ENCODE measurements at regions not wholly inside any gene's neighbourhood (a gene's known extent, or its start where the extent isn't known, plus 50 kb on each side); places are given as distances from the start of the nearest gene placed in this dataset.

GRCh38 chr6:8642854-8643253 lies 207.5 kb upstream of the SLC35B3 start:
- H3K27ac ChIP-seq (ENCODE audit: low read length): no peak overlapping the region
- no peaks in the 10 kb centered on the region for H3K36me3 ChIP-seq (ENCODE audit: control insufficient read depth, low read depth, low read length)
- no peak overlapping the region for H3K4me3 ChIP-seq (ENCODE audit: low read length)
- no peaks in the 10 kb centered on the region for H3K9me3 ChIP-seq (ENCODE audit: control insufficient read depth, low read depth, low read length)
- H3K27me3 ChIP-seq (ENCODE audit: control insufficient read depth, insufficient read depth, low read length): no peaks in the 10 kb centered on the region
- H3K4me1 ChIP-seq (ENCODE audit: control insufficient read depth, low read depth, low read length): no peaks in the 10 kb centered on the region
- H3K9ac ChIP-seq (ENCODE audit: low read length): no peak overlapping the region

GRCh38 chr6:8642131-8642530 lies 206.8 kb upstream of the SLC35B3 start:
- Histone ChIP-seq H3K27ac (ENCODE audit: low read length) (no peak overlapping the region), H3K27me3 (ENCODE audit: control insufficient read depth, insufficient read depth, low read length) (no peaks in the 10 kb centered on the region), H3K9me3 (ENCODE audit: control insufficient read depth, low read depth, low read length) (no peaks in the 10 kb centered on the region), H3K4me3 (ENCODE audit: low read length) (no peak overlapping the region), H3K9ac (ENCODE audit: low read length) (no peak overlapping the region), H3K36me3 (ENCODE audit: control insufficient read depth, low read depth, low read length) (no peaks in the 10 kb centered on the region), H3K4me1 (ENCODE audit: control insufficient read depth, low read depth, low read length) (no peaks in the 10 kb centered on the region)

- Histone ChIP-seq H3K9ac (ENCODE audit: low read length) (no peak overlapping the region), H3K9me3 (ENCODE audit: control insufficient read depth, low read depth, low read length) (no peaks in the 10 kb centered on the region), H3K27me3 (ENCODE audit: control insufficient read depth, insufficient read depth, low read length) (no peaks in the 10 kb centered on the region), H3K36me3 (ENCODE audit: control insufficient read depth, low read depth, low read length) (no peaks in the 10 kb centered on the region), H3K4me1 (ENCODE audit: control insufficient read depth, low read depth, low read length) (no peaks in the 10 kb centered on the region), H3K4me3 (ENCODE audit: low read length) (no peak overlapping the region), H3K27ac (ENCODE audit: low read length) (no peak overlapping the region)
Observed at GRCh38 chr6:8639928-8640649, 204.7 kb upstream of the SLC35B3 start.

DNA sequence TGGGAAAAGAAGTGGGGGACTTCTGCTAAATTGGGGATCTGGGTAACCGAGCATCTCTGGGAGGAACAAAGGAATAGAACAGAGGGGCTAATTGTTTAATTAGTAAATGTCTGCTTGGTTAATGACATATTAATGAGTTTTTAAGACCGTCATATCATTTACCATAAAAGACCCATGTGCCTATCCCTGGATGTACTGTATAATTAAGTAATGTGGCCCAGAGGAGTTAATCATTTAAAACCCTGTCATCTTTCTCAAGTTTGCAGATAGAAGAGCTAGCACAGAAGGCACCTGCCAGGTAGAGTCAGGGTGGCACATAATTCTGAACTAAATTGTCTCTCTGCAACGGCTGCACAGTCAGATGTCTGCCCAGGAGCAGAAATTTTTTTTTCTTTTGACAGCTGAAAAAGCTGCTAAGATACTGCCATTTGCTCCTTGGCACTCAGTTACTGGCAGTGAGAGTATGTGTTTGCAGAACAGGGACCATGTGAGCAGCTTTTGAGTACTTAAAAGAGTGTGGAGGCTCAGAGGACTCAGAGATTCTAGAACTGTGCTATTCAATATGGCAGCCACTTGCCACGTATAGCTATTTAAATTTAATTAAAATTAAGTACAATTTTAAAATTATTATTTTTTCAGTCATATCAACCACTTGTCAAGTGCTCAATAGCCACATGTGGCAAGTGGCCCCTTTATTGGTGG lies 202.7 kb upstream of the SLC35B3 start:
- no peaks in the 10 kb centered on the region for H3K36me3 ChIP-seq (ENCODE audit: control insufficient read depth, low read depth, low read length)
- H3K4me3 ChIP-seq (ENCODE audit: low read length): no peak overlapping the region
- H3K4me1 ChIP-seq (ENCODE audit: control insufficient read depth, low read depth, low read length): no peaks in the 10 kb centered on the region
- H3K9me3 ChIP-seq (ENCODE audit: control insufficient read depth, low read depth, low read length): no peaks in the 10 kb centered on the region
- H3K9ac ChIP-seq (ENCODE audit: low read length): no peak overlapping the region
- H3K27me3 ChIP-seq (ENCODE audit: control insufficient read depth, insufficient read depth, low read length): no peaks in the 10 kb centered on the region
- H3K27ac ChIP-seq (ENCODE audit: low read length): no peak overlapping the region

- Histone ChIP-seq H3K27me3 (ENCODE audit: control insufficient read depth, insufficient read depth, low read length) (no peaks in the 10 kb centered on the region), H3K27ac (ENCODE audit: low read length) (no peak overlapping the region), H3K4me1 (ENCODE audit: control insufficient read depth, low read depth, low read length) (no peaks in the 10 kb centered on the region), H3K36me3 (ENCODE audit: control insufficient read depth, low read depth, low read length) (no peaks in the 10 kb centered on the region), H3K9me3 (ENCODE audit: control insufficient read depth, low read depth, low read length) (no peaks in the 10 kb centered on the region), H3K9ac (ENCODE audit: low read length) (no peak overlapping the region), H3K4me3 (ENCODE audit: low read length) (no peak overlapping the region)
Observed at GRCh38 chr6:8633762-8634161, 198.4 kb upstream of the SLC35B3 start.

- Histone ChIP-seq H3K9me3 (ENCODE audit: control insufficient read depth, low read depth, low read length) (no peaks in the 10 kb centered on the region), H3K9ac (ENCODE audit: low read length) (no peak overlapping the region), H3K27ac (ENCODE audit: low read length) (no peak overlapping the region), H3K36me3 (ENCODE audit: control insufficient read depth, low read depth, low read length) (no peaks in the 10 kb centered on the region), H3K4me1 (ENCODE audit: control insufficient read depth, low read depth, low read length) (no peaks in the 10 kb centered on the region), H3K4me3 (ENCODE audit: low read length) (no peak overlapping the region), H3K27me3 (ENCODE audit: control insufficient read depth, insufficient read depth, low read length) (no peaks in the 10 kb centered on the region)
Observed at GRCh38 chr6:8628736-8629135, 193.4 kb upstream of the SLC35B3 start.

DNA sequence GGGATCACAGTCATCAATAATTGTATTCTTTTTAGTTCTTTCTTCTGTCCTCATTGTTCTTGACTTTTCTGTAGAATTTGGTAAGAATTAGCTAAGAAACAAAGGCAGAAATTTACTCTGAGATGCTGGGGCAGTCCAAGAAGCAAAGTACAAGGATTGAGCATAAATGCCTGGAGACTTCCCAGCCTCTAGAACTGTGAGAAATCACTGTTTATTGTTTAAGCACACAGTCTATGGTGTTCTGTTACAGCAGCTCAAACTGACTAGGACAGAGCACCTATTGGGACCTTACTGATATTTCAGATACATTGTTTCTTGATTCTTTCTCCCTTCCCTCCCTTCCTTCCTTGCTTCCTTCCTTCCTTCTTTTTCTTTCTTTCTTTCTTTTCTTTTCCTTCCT lies 192.7 kb upstream of the SLC35B3 start:
- Histone ChIP-seq H3K4me3 (ENCODE audit: low read length) (no peak overlapping the region), H3K4me1 (ENCODE audit: control insufficient read depth, low read depth, low read length) (no peaks in the 10 kb centered on the region), H3K27me3 (ENCODE audit: control insufficient read depth, insufficient read depth, low read length) (no peaks in the 10 kb centered on the region), H3K9ac (ENCODE audit: low read length) (no peak overlapping the region), H3K27ac (ENCODE audit: low read length) (no peak overlapping the region), H3K36me3 (ENCODE audit: control insufficient read depth, low read depth, low read length) (no peaks in the 10 kb centered on the region), H3K9me3 (ENCODE audit: control insufficient read depth, low read depth, low read length) (no peaks in the 10 kb centered on the region)

DNA sequence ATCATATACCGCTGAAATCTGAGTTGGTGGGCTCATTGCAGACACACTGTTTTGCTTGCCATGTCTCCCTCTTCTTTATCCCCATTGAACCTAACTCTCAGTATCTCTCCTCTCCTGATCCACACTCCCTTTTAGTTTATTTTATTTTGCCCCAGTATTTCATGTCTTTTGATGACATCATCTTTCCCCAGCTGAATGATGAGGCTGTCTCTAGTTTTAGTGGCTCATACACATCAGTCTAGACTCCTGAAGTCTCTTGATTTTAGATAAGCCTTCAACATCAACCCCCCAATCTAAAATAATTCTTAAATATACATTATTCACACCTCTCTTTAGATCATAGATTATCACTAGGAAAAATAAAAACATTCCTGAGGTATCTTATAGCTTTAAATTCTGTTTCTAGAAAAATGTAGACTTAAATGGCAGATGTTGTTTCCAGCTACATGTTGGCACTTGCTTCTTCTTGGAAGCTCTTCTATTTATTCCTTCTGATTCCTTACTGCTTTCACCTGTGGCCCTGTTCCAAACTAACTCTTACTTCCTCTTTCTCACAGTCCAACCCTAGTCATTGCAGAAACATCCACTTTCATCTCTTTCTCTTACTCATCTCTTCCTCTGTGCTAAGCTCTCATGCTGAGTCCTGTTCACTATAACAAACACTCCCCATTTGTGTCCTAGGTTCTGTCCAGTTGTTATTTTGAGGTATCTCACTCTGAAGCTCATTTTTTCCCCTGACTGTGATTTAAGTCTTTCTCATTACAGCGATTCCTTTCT lies 191.9 kb upstream of the SLC35B3 start:
- Histone ChIP-seq H3K4me3 (ENCODE audit: low read length) (no peak overlapping the region), H3K36me3 (ENCODE audit: control insufficient read depth, low read depth, low read length) (no peaks in the 10 kb centered on the region), H3K27me3 (ENCODE audit: control insufficient read depth, insufficient read depth, low read length) (no peaks in the 10 kb centered on the region), H3K4me1 (ENCODE audit: control insufficient read depth, low read depth, low read length) (no peaks in the 10 kb centered on the region), H3K27ac (ENCODE audit: low read length) (no peak overlapping the region), H3K9ac (ENCODE audit: low read length) (no peak overlapping the region), H3K9me3 (ENCODE audit: control insufficient read depth, low read depth, low read length) (no peaks in the 10 kb centered on the region)

DNA sequence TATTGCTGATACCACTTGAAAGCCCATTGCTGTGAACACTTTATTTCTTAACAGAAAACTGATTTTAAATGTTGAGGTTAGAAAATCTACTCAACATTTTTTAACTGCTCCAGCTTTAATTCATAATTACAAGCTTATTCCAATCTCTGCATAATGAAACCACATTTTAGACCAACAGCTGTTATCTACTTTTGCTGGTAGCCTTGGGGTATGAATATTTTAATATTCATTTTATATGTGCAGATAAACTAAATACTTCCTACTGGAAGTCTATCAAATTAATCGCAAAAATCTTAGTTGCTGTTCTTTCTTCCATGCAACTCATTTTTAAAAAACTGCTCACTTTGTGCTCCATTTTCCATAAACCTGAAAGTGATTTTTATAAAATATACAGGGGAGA lies 189.3 kb upstream of the SLC35B3 start:
- Histone ChIP-seq H3K4me3 (ENCODE audit: low read length) (no peak overlapping the region), H3K27me3 (ENCODE audit: control insufficient read depth, insufficient read depth, low read length) (no peaks in the 10 kb centered on the region), H3K9me3 (ENCODE audit: control insufficient read depth, low read depth, low read length) (no peaks in the 10 kb centered on the region), H3K36me3 (ENCODE audit: control insufficient read depth, low read depth, low read length) (no peaks in the 10 kb centered on the region), H3K9ac (ENCODE audit: low read length) (no peak overlapping the region), H3K27ac (ENCODE audit: low read length) (no peak overlapping the region), H3K4me1 (ENCODE audit: control insufficient read depth, low read depth, low read length) (no peaks in the 10 kb centered on the region)

DNA sequence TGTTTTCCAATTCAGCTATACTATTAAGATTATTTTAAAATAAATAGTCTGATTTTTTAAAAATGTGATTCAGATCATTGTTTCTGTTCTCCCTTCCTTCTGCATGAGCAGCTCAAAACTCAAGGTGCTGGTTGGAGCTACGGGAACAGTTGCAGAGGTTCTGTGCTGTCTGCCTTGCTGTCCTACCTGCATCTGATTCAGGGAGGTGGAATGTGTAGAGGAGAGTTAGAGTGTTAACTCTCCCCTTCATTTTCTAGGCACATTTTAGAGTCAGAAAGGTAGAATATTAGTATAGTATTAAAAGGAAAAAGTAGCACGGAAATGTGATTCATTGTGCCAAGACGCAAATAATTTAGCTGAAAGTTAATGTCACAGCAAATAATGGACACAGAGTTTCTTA lies 188.1 kb upstream of the SLC35B3 start:
- H3K9me3 ChIP-seq (ENCODE audit: control insufficient read depth, low read depth, low read length): no peaks in the 10 kb centered on the region
- H3K4me3 ChIP-seq (ENCODE audit: low read length): no peak overlapping the region
- H3K4me1 ChIP-seq (ENCODE audit: control insufficient read depth, low read depth, low read length): no peaks in the 10 kb centered on the region
- H3K27ac ChIP-seq (ENCODE audit: low read length): no peak overlapping the region
- no peaks in the 10 kb centered on the region for H3K36me3 ChIP-seq (ENCODE audit: control insufficient read depth, low read depth, low read length)
- H3K9ac ChIP-seq (ENCODE audit: low read length): no peak overlapping the region
- no peaks in the 10 kb centered on the region for H3K27me3 ChIP-seq (ENCODE audit: control insufficient read depth, insufficient read depth, low read length)

DNA sequence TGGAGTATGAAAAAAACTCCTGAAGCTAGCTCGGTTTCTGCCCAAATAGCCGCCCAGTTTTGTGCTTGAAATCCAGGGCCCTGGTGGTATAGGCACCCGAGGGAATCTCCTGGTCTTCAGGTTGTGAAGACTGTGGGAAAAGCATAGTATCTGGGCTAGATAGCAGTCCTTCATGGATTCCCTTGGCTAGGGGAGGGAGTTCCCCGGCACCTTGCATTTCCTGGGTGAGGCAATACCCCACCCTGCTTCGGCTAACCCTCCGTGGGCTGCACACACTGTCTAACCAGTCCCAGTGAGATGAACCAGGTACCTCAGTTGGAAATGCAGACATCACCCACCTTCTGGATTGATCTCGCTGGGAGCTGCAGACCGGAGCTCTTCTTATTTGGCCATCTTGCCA lies 184.5 kb upstream of the SLC35B3 start:
- Histone ChIP-seq H3K27ac (ENCODE audit: low read length) (no peak overlapping the region), H3K4me1 (ENCODE audit: control insufficient read depth, low read depth, low read length) (no peaks in the 10 kb centered on the region), H3K9ac (ENCODE audit: low read length) (no peak overlapping the region), H3K9me3 (ENCODE audit: control insufficient read depth, low read depth, low read length) (no peaks in the 10 kb centered on the region), H3K4me3 (ENCODE audit: low read length) (no peak overlapping the region), H3K27me3 (ENCODE audit: control insufficient read depth, insufficient read depth, low read length) (no peaks in the 10 kb centered on the region), H3K36me3 (ENCODE audit: control insufficient read depth, low read depth, low read length) (no peaks in the 10 kb centered on the region)

Data from iPS-18a (cell line).